ENCODE measurements at regions not wholly inside any gene's neighbourhood (a gene's known extent, or its start where the extent isn't known, plus 50 kb on each side); places are given as distances from the start of the nearest gene placed in this dataset.

DNA sequence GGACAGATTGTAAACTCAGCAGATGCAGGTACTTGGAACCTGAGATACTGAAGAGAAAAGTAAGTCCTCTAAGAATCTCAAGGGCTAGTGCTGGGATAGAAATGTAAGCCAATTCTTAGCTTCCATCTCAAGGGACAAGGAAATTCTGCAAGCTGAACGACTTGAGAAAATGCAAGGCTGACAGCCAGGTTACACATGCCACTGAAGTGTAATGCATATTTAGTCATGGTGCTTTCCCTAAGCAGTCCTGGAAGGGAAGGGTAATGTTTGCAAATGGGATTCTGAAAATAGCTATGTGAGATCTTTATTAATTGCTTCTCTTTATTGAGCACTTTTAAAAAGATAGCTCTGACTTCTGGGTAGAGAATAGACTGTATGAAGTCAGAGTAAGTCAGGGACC lies 402.7 kb upstream of the SEL1L start:
- Histone ChIP-seq H3F3A (ENCODE audit: insufficient read depth, low read length) (no peaks in the 10 kb centered on the region), H3K9me3 (ENCODE audit: low read length) (no peaks in the 10 kb centered on the region), H3K4me3 (ENCODE audit: low read depth, low read length, poor library complexity, severe bottlenecking) (no peak overlapping the region), H4K20me1 (ENCODE audit: insufficient read depth, low read length) (no peaks in the 10 kb centered on the region), H3K4me2 (ENCODE audit: low read length) (no peak overlapping the region), H3K79me2 (ENCODE audit: insufficient read depth, low read length) (no peaks in the 10 kb centered on the region), H3K27me3 (ENCODE audit: insufficient read depth, low read length) (no peaks in the 10 kb centered on the region), H3K9ac (ENCODE audit: low read length) (no peak overlapping the region), H3K27ac (ENCODE audit: low read depth, low read length, poor library complexity, severe bottlenecking) (no peak overlapping the region), H3K9me2 (ENCODE audit: low read depth, low read length) (no peaks in the 10 kb centered on the region), H3K36me3 (ENCODE audit: insufficient read depth, low read length) (no peaks in the 10 kb centered on the region), H3K4me1 (ENCODE audit: insufficient read depth, low read length, severe bottlenecking) (no peaks in the 10 kb centered on the region), H2AFZ (ENCODE audit: low read length) (no peak overlapping the region)
- TF ChIP-seq, protein P1, sequence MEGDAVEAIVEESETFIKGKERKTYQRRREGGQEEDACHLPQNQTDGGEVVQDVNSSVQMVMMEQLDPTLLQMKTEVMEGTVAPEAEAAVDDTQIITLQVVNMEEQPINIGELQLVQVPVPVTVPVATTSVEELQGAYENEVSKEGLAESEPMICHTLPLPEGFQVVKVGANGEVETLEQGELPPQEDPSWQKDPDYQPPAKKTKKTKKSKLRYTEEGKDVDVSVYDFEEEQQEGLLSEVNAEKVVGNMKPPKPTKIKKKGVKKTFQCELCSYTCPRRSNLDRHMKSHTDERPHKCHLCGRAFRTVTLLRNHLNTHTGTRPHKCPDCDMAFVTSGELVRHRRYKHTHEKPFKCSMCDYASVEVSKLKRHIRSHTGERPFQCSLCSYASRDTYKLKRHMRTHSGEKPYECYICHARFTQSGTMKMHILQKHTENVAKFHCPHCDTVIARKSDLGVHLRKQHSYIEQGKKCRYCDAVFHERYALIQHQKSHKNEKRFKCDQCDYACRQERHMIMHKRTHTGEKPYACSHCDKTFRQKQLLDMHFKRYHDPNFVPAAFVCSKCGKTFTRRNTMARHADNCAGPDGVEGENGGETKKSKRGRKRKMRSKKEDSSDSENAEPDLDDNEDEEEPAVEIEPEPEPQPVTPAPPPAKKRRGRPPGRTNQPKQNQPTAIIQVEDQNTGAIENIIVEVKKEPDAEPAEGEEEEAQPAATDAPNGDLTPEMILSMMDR (IDR thresholded peaks at IDR 0.05; ENCODE audit: low read length), result no peak
- TF ChIP-seq EZH2 (IDR thresholded peaks at IDR 0.05; ENCODE audit: borderline replicate concordance, low read length), result no peak

- no peak overlapping the region for H3K4me2 ChIP-seq (ENCODE audit: low read length)
- no peaks in the 10 kb centered on the region for H3K4me1 ChIP-seq (ENCODE audit: insufficient read depth, low read length, severe bottlenecking)
- H3K4me3 ChIP-seq (ENCODE audit: low read depth, low read length, poor library complexity, severe bottlenecking), result no peak overlapping the region
- no peaks in the 10 kb centered on the region for H3K79me2 ChIP-seq (ENCODE audit: insufficient read depth, low read length)
- no peaks in the 10 kb centered on the region for H3K36me3 ChIP-seq (ENCODE audit: insufficient read depth, low read length)
- no peak overlapping the region for H3K9ac ChIP-seq (ENCODE audit: low read length)
- no peak for TF ChIP-seq EZH2 (IDR thresholded peaks at IDR 0.05; ENCODE audit: borderline replicate concordance, low read length)
- TF ChIP-seq, protein P1 (IDR thresholded peaks at IDR 0.05; ENCODE audit: low read length), result no peak
- no peak overlapping the region for H3K27ac ChIP-seq (ENCODE audit: low read depth, low read length, poor library complexity, severe bottlenecking)
- no peaks in the 10 kb centered on the region for H3F3A ChIP-seq (ENCODE audit: insufficient read depth, low read length)
- H4K20me1 ChIP-seq (ENCODE audit: insufficient read depth, low read length), result no peaks in the 10 kb centered on the region
- no peaks in the 10 kb centered on the region for H3K27me3 ChIP-seq (ENCODE audit: insufficient read depth, low read length)
- no peaks in the 10 kb centered on the region for H3K9me3 ChIP-seq (ENCODE audit: low read length)
- no peaks in the 10 kb centered on the region for H3K9me2 ChIP-seq (ENCODE audit: low read depth, low read length)
- H2AFZ ChIP-seq (ENCODE audit: low read length), result no peak overlapping the region
Observed at GRCh38 chr14:81936902-81937301, 403.2 kb upstream of the SEL1L start.

DNA sequence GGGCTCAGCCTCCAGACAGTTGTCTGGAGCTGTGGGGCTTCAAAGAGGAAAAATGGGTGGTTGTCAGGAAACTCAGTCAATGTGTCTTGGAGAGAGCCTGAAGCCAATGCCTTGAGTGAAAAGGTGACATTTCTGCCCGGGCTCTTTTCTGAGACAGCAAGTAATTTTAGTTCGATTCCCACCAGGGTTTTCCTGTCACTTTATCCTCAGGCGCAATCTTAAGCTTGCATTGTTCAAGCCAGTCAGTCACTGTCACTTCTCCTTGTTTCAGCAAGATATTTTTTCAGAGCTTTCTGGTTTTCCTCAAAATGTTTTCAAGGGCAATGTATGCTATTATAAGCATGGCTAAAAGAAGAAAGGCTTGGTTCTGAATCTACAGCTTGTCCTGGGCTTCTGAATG lies 404.7 kb upstream of the SEL1L start:
- Histone ChIP-seq H3K79me2 (ENCODE audit: insufficient read depth, low read length) (no peaks in the 10 kb centered on the region), H3K27ac (ENCODE audit: low read depth, low read length, poor library complexity, severe bottlenecking) (no peak overlapping the region), H3K9ac (ENCODE audit: low read length) (no peak overlapping the region), H2AFZ (ENCODE audit: low read length) (no peak overlapping the region), H3K27me3 (ENCODE audit: insufficient read depth, low read length) (no peaks in the 10 kb centered on the region), H3K4me1 (ENCODE audit: insufficient read depth, low read length, severe bottlenecking) (no peaks in the 10 kb centered on the region), H3K4me3 (ENCODE audit: low read depth, low read length, poor library complexity, severe bottlenecking) (no peak overlapping the region), H3K36me3 (ENCODE audit: insufficient read depth, low read length) (no peaks in the 10 kb centered on the region), H3K9me3 (ENCODE audit: low read length) (no peaks in the 10 kb centered on the region), H4K20me1 (ENCODE audit: insufficient read depth, low read length) (no peaks in the 10 kb centered on the region), H3F3A (ENCODE audit: insufficient read depth, low read length) (no peaks in the 10 kb centered on the region), H3K9me2 (ENCODE audit: low read depth, low read length) (no peaks in the 10 kb centered on the region), H3K4me2 (ENCODE audit: low read length) (no peak overlapping the region)
- TF ChIP-seq, protein P1 (IDR thresholded peaks at IDR 0.05; ENCODE audit: low read length), result no peak
- no peak for TF ChIP-seq EZH2 (IDR thresholded peaks at IDR 0.05; ENCODE audit: borderline replicate concordance, low read length)
